GM18505 (cell line): ENCODE measurements at regions not wholly inside any gene's neighbourhood (a gene's known extent, or its start where the extent isn't known, plus 50 kb on each side); places are given as distances from the start of the nearest gene placed in this dataset.

ENCODE experiments used
- ATAC-seq: cut with Tn5 transposase; IDR thresholded peaks from one replicate; pipeline ENCODE4 v1.9.1; 2021; ENCODE audit not compliant: unreplicated experiment
- POLR2A ChIP-seq: IDR thresholded peaks from 4 replicates; pipeline ENCODE4 v1.6.1; 2011; ENCODE audit warnings: borderline replicate concordance; ENCODE audit not compliant: insufficient read depth, insufficient read length; ENCODE audit errors: extremely low read depth

DNA sequence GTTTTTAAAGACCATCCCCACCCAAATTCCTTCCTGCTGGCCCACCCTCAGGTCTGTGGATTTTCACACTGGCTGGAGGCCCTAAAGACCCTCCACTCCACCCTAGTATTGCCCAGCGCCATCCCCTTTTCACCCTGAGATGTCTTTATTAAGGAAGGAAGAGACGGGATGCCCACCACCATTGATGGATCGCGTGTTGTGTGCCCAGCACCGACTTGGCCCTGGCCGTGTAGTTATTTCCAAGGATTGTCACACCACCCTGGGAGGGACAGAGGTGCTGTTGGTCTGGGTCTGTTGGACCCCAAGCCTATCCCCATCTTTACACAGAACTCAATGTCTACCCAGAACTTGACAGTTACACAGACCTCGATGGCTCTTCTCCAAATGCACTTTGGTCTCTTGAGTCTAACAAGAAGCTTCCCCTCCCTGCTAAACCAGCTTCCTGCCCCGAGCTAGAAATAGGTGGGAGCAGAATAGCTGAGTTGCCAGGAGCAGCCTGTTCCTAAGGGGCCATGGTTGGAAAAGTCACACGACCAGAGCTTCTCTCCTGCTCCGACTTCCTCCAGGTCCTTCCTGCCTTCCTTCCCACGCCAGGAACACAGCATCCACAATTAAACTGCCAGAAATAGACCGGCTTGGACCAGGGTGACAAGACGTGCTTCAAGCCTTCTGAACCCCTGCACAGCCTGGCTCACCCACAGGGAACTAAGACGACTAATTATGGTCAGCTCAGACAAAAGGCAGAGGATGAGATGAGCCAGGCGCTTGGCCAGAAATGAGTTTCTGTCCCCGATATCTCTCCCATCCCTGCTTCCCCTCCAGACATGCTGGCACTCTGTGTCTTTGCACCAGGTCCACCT, 139.5 kb upstream of the CHST15 start:
- no peak for TF ChIP-seq POLR2A
- no peak for ATAC-seq

DNA sequence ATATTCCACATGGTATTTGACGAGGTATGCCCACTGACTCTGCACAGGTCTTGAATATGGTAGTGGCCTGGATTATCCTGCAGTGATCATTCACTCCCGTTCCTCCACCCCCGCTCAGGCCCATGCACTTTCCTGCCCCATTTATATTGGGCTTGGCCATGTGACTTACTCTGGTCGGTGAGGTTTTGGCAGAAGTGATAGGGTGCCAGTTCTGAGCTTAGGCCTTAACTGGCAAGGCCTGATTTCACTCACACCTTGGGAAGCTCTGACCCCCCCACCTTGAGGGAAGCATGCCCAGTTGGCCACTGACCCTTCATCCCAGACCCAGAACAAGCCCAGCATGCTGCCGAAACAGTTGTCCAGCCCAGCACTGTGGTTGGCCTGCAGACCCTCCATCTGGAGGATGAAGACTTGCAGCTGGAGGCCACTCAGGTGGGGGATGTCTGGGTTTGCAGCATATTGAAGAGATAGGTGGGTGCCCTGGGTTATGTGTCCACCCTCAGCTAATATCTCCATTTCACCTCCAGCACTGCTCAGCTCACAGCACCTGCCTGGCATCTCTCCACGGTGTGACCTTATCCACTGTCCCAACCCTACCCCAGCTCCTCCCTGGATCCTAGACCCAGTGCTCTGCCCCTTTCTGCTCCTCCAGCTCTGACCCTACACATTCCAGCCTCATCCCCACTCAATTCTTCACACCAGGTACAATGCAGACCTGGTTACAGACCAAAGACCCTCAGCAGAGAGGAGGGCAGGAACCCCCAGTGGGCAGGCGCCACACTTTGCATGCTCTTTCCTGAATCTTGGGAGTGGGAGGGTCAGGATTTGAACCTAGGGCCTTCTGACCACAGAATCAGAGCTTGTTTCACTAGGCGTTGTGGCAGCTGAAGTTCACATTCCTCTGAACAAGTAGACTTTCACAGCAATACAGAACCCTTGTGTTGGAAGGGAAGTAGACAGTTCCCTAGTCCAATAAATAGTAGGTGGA, 138.1 kb upstream of the CHST15 start:
- no peak for TF ChIP-seq POLR2A
- ATAC-seq = no peak

DNA sequence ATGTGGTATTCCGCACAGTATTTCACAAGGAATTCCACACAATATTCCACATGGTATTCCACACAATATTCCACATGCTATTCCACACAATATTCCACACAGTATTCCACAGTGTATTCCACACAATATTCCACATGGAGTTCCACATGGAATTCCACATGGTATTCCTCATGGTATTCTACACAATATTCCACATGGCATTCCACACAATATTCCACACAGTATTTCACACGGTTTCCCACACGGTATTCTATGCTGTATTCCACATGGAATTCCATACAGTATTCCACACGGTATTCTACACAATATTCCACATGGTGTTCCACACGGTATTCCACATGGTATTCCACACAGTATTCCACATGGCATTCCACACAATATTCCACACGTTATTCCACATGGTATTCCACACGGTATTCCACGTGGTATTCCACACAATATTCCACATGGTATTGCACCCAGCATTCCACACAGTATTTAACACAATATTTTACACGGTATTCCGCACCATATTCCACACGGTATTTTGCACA, 137.3 kb upstream of the CHST15 start:
- TF ChIP-seq POLR2A = no peak
- no peak for ATAC-seq

DNA sequence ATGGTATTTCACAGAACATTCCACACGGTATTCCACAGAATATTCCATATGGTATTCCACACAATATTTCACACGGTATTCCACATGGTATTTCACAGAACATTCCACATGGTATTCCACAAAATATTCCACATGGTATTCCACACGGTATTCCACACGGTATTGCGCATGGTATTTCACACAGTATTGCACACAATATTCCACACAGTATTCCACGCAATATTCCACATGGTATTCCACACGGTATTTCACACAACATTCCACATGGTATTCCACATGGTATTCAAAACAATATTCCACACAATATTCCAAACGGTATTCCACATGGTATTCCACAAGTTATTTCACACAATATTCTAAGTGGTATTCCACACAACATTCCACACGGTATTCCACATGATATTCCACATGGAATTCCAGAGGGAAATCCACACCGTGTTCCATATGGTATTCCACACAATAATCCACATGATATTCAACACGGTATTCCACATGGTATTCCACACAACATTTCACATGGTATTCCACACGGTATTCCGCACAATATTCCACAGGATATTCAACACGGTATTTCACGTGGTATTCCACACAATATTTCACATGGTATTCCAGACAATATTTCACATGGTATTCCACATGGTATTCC, 136.7 kb upstream of the CHST15 start:
- no peak for ATAC-seq
- TF ChIP-seq POLR2A = no peak

DNA sequence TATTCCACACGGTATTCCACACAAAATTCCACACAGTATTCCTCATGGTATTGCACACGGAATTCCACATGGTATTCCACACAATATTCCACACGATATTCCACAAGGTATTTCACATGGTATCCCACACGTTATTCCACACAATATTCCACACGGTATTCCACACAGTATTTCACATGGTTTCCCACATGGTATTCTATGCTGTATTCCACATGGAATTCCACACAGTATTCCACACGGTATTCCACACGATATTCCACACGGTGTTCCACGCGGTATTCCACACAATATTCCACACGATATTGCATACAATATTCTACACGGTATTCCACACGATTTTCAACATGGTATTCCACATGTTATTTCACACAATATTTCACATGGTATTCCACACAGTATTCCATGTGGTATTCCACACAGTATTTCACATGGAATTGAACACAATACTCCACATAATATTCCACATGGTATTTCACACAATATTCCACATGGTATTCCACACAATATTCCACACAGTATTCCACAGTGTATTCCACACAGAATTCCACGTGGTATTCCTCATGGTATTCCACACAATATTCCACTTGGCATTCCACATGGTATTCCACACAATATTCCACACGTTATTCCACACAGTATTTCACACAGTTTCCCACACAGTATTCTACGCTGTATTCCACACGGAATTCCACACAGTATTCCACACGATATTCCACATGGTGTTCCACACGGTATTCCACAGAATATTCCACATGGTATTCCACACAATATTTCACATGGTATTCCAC, 136.0 kb upstream of the CHST15 start:
- no peak for ATAC-seq
- TF ChIP-seq POLR2A = no peak

DNA sequence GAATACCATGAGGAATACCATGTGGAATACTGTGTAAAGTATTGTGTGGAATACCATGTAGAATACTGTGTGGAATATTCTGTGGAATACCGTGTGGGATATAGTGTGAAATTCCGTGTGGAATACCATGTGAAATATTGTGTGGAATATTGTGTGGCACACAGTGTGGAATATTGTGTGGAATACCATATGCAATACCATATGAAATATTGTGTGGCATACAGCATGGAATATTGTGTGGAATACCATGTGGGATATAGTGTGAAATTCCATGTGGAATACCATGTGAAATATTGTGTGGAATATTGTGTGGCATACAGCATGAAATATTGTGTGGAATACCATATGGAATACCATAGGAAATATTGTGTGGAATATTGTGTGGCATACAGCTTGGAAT, 135.1 kb upstream of the CHST15 start:
- no peak for ATAC-seq
- no peak for TF ChIP-seq POLR2A

DNA sequence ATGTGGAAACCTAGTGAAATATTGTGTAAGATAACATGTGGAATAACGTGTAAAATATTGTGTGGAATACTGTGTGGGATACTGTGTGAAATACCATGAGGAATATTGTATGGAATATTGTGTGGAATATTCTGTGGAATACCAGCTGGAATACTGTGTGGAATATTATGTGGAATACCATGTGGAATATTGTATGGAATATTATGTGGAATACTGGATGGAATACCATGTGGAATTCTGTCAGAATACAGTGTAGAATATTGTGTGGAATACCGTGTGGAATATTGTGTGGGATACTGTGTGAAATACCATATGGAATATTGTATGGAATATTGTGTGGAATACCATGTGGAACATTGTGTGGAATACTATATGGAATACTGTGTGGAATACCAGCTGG, 134.6 kb upstream of the CHST15 start:
- no peak for ATAC-seq
- TF ChIP-seq POLR2A = no peak

DNA sequence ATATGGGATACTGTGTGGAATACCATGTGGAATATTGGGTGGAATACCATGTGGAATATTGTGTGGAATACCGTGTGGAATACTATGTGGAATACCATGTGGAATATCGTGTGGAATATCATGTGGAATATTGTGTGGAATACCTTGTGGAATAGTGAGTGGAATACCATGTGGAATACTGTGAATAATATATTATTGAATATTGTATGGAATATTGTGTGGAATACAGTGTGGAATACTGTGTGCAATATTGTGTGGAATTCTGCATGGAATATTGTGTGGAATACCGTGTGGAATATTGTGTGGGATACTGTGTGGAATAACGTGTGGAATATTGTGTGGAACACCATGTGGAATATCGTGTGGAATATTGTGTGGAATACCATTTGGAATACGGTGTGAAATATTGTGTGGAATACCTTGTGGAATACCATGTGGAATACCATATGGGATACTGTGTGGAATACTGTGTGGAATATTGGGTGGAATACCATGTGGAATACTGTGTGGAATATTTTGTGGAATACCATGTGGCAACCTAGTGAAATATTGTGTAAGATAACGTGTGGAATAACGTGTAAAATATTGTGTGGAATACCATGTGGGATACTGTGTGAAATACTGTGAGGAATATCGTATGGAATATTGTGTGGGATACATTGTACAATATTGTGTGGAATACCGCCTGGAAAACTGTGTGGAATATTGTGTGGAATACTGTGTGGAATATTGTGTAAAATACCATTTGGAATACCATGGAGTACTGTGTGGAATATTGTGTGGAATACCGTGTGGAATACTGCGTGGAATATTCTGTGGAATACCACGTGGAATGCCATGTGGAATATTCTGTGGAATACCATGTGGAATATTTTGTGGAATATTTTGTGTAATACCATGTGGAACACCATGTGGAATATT, 133.9 kb upstream of the CHST15 start:
- no peak for ATAC-seq
- TF ChIP-seq POLR2A = no peak

DNA sequence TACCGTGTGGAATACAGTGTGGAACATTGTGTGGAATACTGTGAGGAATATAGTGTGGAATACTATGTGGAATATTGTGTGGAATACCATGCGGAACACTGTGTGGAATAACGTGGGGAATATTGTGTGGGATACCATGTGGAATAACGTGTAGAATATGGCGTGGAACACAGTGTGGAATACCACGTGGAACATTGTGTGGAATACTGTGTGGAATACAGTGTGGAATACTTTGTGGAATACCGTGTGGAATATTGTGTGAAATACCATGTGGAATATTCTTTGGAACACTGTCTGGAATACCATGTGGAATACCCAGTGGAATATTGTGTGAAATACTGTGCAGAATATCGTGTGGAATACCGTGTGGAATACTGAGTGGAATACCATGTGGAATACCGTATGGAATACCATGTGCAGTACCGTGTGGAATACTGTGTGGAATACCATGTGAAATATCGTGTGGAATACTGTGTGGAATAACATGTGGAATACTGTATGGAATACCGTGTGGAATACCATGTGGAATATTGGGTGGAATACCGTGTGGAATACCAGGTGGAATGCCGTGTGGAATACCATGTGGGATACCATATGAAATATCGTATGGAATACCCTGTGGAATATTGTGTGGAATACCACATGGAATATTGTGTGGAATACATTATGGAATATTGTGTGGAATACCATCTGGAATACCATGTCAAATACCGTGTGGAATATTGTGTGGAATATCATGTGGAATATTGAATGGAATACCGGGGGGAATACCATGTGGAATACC, 133.1 kb upstream of the CHST15 start:
- TF ChIP-seq POLR2A = no peak
- ATAC-seq = no peak

DNA sequence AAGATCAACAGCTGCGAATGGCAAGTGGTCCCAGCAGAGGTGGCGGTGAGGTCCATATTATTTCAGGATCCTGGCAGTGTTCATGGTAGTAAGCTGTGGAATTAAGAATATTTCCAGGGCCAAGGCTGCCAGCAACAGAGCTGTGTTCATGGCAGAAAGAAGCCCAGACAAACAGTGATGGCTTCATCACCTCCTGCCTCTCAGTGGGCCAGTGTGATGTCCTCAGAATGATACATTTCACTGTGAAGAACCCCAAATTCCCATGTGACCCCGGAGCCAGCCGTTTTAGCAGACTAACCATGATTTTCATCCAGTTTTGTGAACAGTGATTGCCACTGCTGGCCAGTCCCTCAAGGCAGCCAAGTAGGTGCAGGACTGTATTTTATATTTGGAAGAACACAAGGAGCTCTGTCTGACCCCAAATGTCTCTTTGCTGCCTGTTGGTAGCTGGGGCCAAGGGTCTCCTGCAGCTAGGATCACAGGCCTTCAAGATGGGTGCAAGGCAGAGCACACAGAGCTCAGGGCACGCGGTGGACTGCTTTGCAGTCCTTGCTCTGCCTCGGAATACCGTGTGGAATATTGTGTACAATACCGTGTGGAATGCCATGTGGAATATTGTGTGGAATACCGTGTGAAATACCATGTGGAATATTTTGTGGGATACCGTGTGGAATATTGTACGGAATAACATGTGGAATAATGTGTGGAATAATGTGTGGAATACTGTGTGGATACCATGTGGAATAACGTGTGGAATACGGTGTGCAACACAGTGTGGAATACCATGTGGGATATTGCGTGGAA, 132.3 kb upstream of the CHST15 start:
- no peak for TF ChIP-seq POLR2A
- no peak for ATAC-seq

DNA sequence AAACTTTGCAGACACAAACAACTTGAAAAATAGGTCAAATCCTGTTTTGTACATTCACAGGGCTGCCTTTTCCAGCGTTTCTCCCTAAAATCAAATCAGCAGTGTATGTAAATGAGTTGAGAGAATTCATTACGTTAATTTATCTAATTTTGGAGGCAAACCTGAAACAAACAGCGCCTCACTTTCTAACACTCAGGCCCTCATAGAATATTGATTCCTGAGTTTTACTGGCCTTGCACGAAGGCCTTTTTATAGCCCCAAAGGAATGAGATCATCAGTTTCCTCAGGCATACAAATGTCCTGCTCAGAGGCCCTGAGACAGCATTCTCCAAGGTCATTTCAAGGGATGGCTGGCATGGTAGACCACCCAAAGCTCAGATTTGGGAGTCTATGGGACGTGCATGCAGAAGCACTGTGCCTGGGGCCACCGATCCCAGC, 131.7 kb upstream of the CHST15 start:
- no peak for TF ChIP-seq POLR2A

More for the DNA sequence above, 131.7 kb upstream of the CHST15 start:
- ATAC-seq = no peak
